ENCODE measurements at regions not wholly inside any gene's neighbourhood (a gene's known extent, or its start where the extent isn't known, plus 50 kb on each side); places are given as distances from the start of the nearest gene placed in this dataset.

GRCh38 chr14:55766071-55766470 is 186.1 kb downstream of the KTN1 start:
- Histone ChIP-seq H3K9me3 (ENCODE audit: insufficient read depth, low read length) (no peaks in the 10 kb centered on the region), H3F3A (ENCODE audit: insufficient read depth) (no peaks in the 10 kb centered on the region), H4K20me1 (ENCODE audit: low read depth, low read length) (no peaks in the 10 kb centered on the region), H2AFZ (ENCODE audit: low read depth, low read length, severe bottlenecking) (no peak overlapping the region), H3K79me2 (ENCODE audit: insufficient read depth, low read length) (no peaks in the 10 kb centered on the region), H3K4me2 (ENCODE audit: low read depth, low read length, poor library complexity, severe bottlenecking) (no peak overlapping the region), H3K27me3 (ENCODE audit: low read length) (no peaks in the 10 kb centered on the region), H3K27ac (ENCODE audit: low read depth, low read length) (no peak overlapping the region), H3K36me3 (ENCODE audit: low read length) (no peaks in the 10 kb centered on the region), H3K4me3 (ENCODE audit: insufficient read depth, low read length, poor library complexity, severe bottlenecking) (no peak overlapping the region), H3K9ac (ENCODE audit: low read length) (no peak overlapping the region), H3K9me2 (replicated peaks; ENCODE audit: insufficient read depth, low read length) (no peaks in the 10 kb centered on the region)
- no peak for TF ChIP-seq EZH2phosphoT487 (conservative IDR thresholded peaks at IDR 0.05; ENCODE audit: low read length)
- no peak for TF ChIP-seq CTCF (IDR thresholded peaks at IDR 0.05; ENCODE audit: insufficient read depth, low read length, poor library complexity, severe bottlenecking)

GRCh38 chr14:55767286-55767685 is 187.3 kb downstream of the KTN1 start:
- no peaks in the 10 kb centered on the region for H3K9me2 ChIP-seq (replicated peaks; ENCODE audit: insufficient read depth, low read length)
- no peak overlapping the region for H3K9ac ChIP-seq (ENCODE audit: low read length)
- H3K27ac ChIP-seq (ENCODE audit: low read depth, low read length) = no peak overlapping the region
- no peaks in the 10 kb centered on the region for H3K36me3 ChIP-seq (ENCODE audit: low read length)
- H3K9me3 ChIP-seq (ENCODE audit: insufficient read depth, low read length) = no peaks in the 10 kb centered on the region
- H3K79me2 ChIP-seq (ENCODE audit: insufficient read depth, low read length) = no peaks in the 10 kb centered on the region
- no peak overlapping the region for H3K4me2 ChIP-seq (ENCODE audit: low read depth, low read length, poor library complexity, severe bottlenecking)
- no peaks in the 10 kb centered on the region for H3K27me3 ChIP-seq (ENCODE audit: low read length)
- no peak overlapping the region for H3K4me3 ChIP-seq (ENCODE audit: insufficient read depth, low read length, poor library complexity, severe bottlenecking)
- H2AFZ ChIP-seq (ENCODE audit: low read depth, low read length, severe bottlenecking) = no peak overlapping the region
- no peaks in the 10 kb centered on the region for H3F3A ChIP-seq (ENCODE audit: insufficient read depth)
- H4K20me1 ChIP-seq (ENCODE audit: low read depth, low read length) = no peaks in the 10 kb centered on the region
- no peak for TF ChIP-seq CTCF (IDR thresholded peaks at IDR 0.05; ENCODE audit: insufficient read depth, low read length, poor library complexity, severe bottlenecking)
- no peak for TF ChIP-seq EZH2phosphoT487 (conservative IDR thresholded peaks at IDR 0.05; ENCODE audit: low read length)

- Histone ChIP-seq H3K27me3 (ENCODE audit: low read length) (no peaks in the 10 kb centered on the region), H3K4me2 (ENCODE audit: low read depth, low read length, poor library complexity, severe bottlenecking) (no peak overlapping the region), H3F3A (ENCODE audit: insufficient read depth) (no peaks in the 10 kb centered on the region), H4K20me1 (ENCODE audit: low read depth, low read length) (no peaks in the 10 kb centered on the region), H2AFZ (ENCODE audit: low read depth, low read length, severe bottlenecking) (no peak overlapping the region), H3K36me3 (ENCODE audit: low read length) (no peaks in the 10 kb centered on the region), H3K27ac (ENCODE audit: low read depth, low read length) (no peak overlapping the region), H3K9me2 (replicated peaks; ENCODE audit: insufficient read depth, low read length) (no peaks in the 10 kb centered on the region), H3K9me3 (ENCODE audit: insufficient read depth, low read length) (no peaks in the 10 kb centered on the region), H3K9ac (ENCODE audit: low read length) (no peak overlapping the region), H3K4me3 (ENCODE audit: insufficient read depth, low read length, poor library complexity, severe bottlenecking) (no peak overlapping the region), H3K79me2 (ENCODE audit: insufficient read depth, low read length) (no peaks in the 10 kb centered on the region)
- TF ChIP-seq CTCF (IDR thresholded peaks at IDR 0.05; ENCODE audit: insufficient read depth, low read length, poor library complexity, severe bottlenecking) = no peak
- no peak for TF ChIP-seq EZH2phosphoT487 (conservative IDR thresholded peaks at IDR 0.05; ENCODE audit: low read length)
Observed at GRCh38 chr14:55769877-55770276, 189.9 kb downstream of the KTN1 start.
